ENCODE measurements at regions not wholly inside any gene's neighbourhood (a gene's known extent, or its start where the extent isn't known, plus 50 kb on each side); places are given as distances from the start of the nearest gene placed in this dataset.

- Histone ChIP-seq H3K36me3 (no peaks in the 10 kb centered on the region), H3K4me3 (no peak overlapping the region), H3K9me3 (no peaks in the 10 kb centered on the region), H3K27me3 (no peaks in the 10 kb centered on the region), H3K27ac (no peak overlapping the region), H3K4me1 (peaks cover 0 to 25% (median 2%) of the 10 kb centered on the region in 3 donors)
- ATAC-seq = no peak
- TF ChIP-seq POLR2A (IDR thresholded peaks at IDR 0.05) (no peak), EP300 (IDR thresholded peaks at IDR 0.05) (no peak), POLR2AphosphoS5 (IDR thresholded peaks at IDR 0.05) (no peak), CTCF (IDR thresholded peaks at IDR 0.05) (no peak)
- WGBS, 2 donors (ENCODE audit: low coverage in 1 of 2) = 78 to 82% methylated on average over 3 of the region's 3 CpGs
Observed at GRCh38 chr6:139641376-139641775, 266.9 kb upstream of the CITED2 start.

- ATAC-seq = no peak
- TF ChIP-seq POLR2AphosphoS5 (IDR thresholded peaks at IDR 0.05) = no peak
- no peak for TF ChIP-seq EP300 (IDR thresholded peaks at IDR 0.05)
- TF ChIP-seq POLR2A (IDR thresholded peaks at IDR 0.05) = no peak
- TF ChIP-seq CTCF (IDR thresholded peaks at IDR 0.05) = no peak
- WGBS, 2 donors (ENCODE audit: low coverage in 1 of 2) = 72 to 90% methylated on average over 2 to 4 of the region's 4 CpGs
Observed at GRCh38 chr6:139640921-139641320, 266.5 kb upstream of the CITED2 start.

GRCh38 chr6:139640448-139640847 lies 266.0 kb upstream of the CITED2 start:
- ATAC-seq = no peak
- Histone ChIP-seq H3K9me3 (no peaks in the 10 kb centered on the region), H3K36me3 (no peaks in the 10 kb centered on the region), H3K27ac (no peak overlapping the region), H3K4me1 (peaks cover 0 to 18% (median 2%) of the 10 kb centered on the region in 3 donors), H3K27me3 (no peaks in the 10 kb centered on the region), H3K4me3 (no peak overlapping the region)
- no peak for TF ChIP-seq POLR2AphosphoS5 (IDR thresholded peaks at IDR 0.05)
- TF ChIP-seq POLR2A (IDR thresholded peaks at IDR 0.05) = no peak
- TF ChIP-seq EP300 (IDR thresholded peaks at IDR 0.05) = no peak
- TF ChIP-seq CTCF (IDR thresholded peaks at IDR 0.05) = no peak
- 51 to 75% methylated on average over 2 to 3 of the region's 3 CpGs for WGBS, 2 donors (ENCODE audit: low coverage in 1 of 2)

More at GRCh38 chr6:139640921-139641320, 266.5 kb upstream of the CITED2 start:
- Histone ChIP-seq H3K4me1 (peaks cover 0 to 23% (median 2%) of the 10 kb centered on the region in 3 donors), H3K27me3 (no peaks in the 10 kb centered on the region), H3K4me3 (no peak overlapping the region), H3K9me3 (no peaks in the 10 kb centered on the region), H3K36me3 (no peaks in the 10 kb centered on the region), H3K27ac (no peak overlapping the region)

- WGBS, 2 donors (ENCODE audit: low coverage in 1 of 2) = 86 to 98% methylated on average over 5 of the region's 5 CpGs
- Histone ChIP-seq H3K4me3 (no peak overlapping the region), H3K27me3 (no peaks in the 10 kb centered on the region), H3K9me3 (no peaks in the 10 kb centered on the region), H3K36me3 (no peaks in the 10 kb centered on the region), H3K4me1 (peaks cover 0 to 9% (median 2%) of the 10 kb centered on the region in 3 donors), H3K27ac (no peak overlapping the region)
- TF ChIP-seq POLR2A (IDR thresholded peaks at IDR 0.05) = no peak
- TF ChIP-seq EP300 (IDR thresholded peaks at IDR 0.05) = no peak
- no peak for TF ChIP-seq CTCF (IDR thresholded peaks at IDR 0.05)
- TF ChIP-seq POLR2AphosphoS5 (IDR thresholded peaks at IDR 0.05) = no peak
- no peak for ATAC-seq
Observed at GRCh38 chr6:139639507-139639906, 265.1 kb upstream of the CITED2 start.

GRCh38 chr6:139638179-139638941 lies 263.9 kb upstream of the CITED2 start:
- Histone ChIP-seq H3K27ac (no peak overlapping the region), H3K36me3 (no peaks in the 10 kb centered on the region), H3K4me3 (no peak overlapping the region), H3K4me1 (no peaks in the 10 kb centered on the region), H3K9me3 (no peaks in the 10 kb centered on the region), H3K27me3 (no peaks in the 10 kb centered on the region)
- no peak for ATAC-seq
- 86 to 91% methylated on average over 5 of the region's 5 CpGs for WGBS, 2 donors (ENCODE audit: low coverage in 1 of 2)
- TF ChIP-seq EP300 (IDR thresholded peaks at IDR 0.05) = no peak
- no peak for TF ChIP-seq CTCF (IDR thresholded peaks at IDR 0.05)
- no peak for TF ChIP-seq POLR2A (IDR thresholded peaks at IDR 0.05)
- TF ChIP-seq POLR2AphosphoS5 (IDR thresholded peaks at IDR 0.05) = no peak
